Ishikawa (cell line): ENCODE measurements at regions not wholly inside any gene's neighbourhood (a gene's known extent, or its start where the extent isn't known, plus 50 kb on each side); places are given as distances from the start of the nearest gene placed in this dataset.

ENCODE experiments used
- CEBPB ChIP-seq: IDR thresholded peaks from 2 replicates; pipeline ENCODE4 v1.6.1; 2012
- EGR1 ChIP-seq: IDR thresholded peaks from 2 replicates; pipeline ENCODE4 v1.6.1; 2012
- EP300 ChIP-seq: IDR thresholded peaks from 2 replicates; pipeline ENCODE4 v1.6.1; 2012; ENCODE audit warnings: borderline replicate concordance
- FOXM1 ChIP-seq: IDR thresholded peaks from 2 replicates; pipeline ENCODE4 v1.6.1; 2012; ENCODE audit warnings: low read depth, borderline replicate concordance
- NFIC ChIP-seq: IDR thresholded peaks from 2 replicates; pipeline ENCODE4 v1.6.1; 2012
- RAD21 ChIP-seq: IDR thresholded peaks from 2 replicates; pipeline ENCODE4 v1.6.1; 2012; ENCODE audit warnings: low read depth
- TAF1 ChIP-seq: IDR thresholded peaks from 2 replicates; pipeline ENCODE4 v1.6.1; 2012; ENCODE audit warnings: low read depth, mild to moderate bottlenecking
- YY1 ChIP-seq: IDR thresholded peaks from 2 replicates; pipeline ENCODE4 v1.6.1; 2012; ENCODE audit warnings: low read depth
- TF ChIP-seq, protein P1 (sequence below): IDR thresholded peaks from 2 replicates; pipeline ENCODE4 v1.6.1; 2012; ENCODE audit warnings: low read depth, mild to moderate bottlenecking

DNA sequence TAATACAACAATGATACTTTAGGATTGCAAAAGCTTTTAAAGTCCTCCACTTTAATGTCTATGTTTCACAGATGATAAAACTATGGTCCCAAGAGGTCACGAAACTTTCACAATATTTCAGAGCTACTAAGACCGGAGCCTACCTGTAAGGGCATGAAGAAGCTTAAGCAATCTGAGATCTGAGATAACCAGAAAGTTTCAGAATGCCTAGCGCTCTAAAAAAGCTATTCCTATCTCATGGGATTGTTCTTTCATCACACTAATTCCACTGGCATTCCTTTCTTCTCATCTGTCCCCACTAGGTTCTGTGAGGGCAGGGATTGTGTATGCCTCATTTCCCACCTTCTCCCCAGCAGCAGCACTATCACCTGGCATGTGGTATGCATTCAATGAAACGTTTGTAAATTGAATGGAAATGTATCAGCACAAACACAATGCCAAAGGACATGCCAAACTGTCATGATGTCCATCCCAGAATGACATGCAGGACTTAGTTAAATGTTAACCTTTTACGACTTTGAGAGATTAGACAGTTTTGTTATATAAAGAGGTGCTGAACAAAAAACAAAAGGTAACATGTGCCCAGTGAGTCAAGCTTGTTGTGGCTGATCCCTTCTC is 104.7 kb upstream of the NR2F2 start:
- TF ChIP-seq RAD21 (no peak), EP300 (no peak), YY1 (no peak), EGR1 (no peak), NFIC (no peak), FOXM1 (no peak), TAF1 (no peak), CEBPB (no peak)
- TF ChIP-seq, protein P1, sequence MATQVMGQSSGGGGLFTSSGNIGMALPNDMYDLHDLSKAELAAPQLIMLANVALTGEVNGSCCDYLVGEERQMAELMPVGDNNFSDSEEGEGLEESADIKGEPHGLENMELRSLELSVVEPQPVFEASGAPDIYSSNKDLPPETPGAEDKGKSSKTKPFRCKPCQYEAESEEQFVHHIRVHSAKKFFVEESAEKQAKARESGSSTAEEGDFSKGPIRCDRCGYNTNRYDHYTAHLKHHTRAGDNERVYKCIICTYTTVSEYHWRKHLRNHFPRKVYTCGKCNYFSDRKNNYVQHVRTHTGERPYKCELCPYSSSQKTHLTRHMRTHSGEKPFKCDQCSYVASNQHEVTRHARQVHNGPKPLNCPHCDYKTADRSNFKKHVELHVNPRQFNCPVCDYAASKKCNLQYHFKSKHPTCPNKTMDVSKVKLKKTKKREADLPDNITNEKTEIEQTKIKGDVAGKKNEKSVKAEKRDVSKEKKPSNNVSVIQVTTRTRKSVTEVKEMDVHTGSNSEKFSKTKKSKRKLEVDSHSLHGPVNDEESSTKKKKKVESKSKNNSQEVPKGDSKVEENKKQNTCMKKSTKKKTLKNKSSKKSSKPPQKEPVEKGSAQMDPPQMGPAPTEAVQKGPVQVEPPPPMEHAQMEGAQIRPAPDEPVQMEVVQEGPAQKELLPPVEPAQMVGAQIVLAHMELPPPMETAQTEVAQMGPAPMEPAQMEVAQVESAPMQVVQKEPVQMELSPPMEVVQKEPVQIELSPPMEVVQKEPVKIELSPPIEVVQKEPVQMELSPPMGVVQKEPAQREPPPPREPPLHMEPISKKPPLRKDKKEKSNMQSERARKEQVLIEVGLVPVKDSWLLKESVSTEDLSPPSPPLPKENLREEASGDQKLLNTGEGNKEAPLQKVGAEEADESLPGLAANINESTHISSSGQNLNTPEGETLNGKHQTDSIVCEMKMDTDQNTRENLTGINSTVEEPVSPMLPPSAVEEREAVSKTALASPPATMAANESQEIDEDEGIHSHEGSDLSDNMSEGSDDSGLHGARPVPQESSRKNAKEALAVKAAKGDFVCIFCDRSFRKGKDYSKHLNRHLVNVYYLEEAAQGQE: no peak
